Activated T-cell treated with anti-CD3 and anti-CD28 coated beads, Interleukin-2, amount 50 U/mL, for 72 hours (primary cell): ENCODE measurements at regions not wholly inside any gene's neighbourhood (a gene's known extent, or its start where the extent isn't known, plus 50 kb on each side); places are given as distances from the start of the nearest gene placed in this dataset.

Source experiments
- ATAC-seq, 2 donors: fragments of 150-1000 bp; cut with Tn5 transposase; replicated peaks in 1 of 2; 2 replicates each; pipeline ENCODE4 v1.10.0; 2021; ENCODE audit warnings: moderate library complexity in 2 of 2, mild to moderate bottlenecking in 1 of 2
- DNase-seq, 2 donors: peaks; one replicate each; pipeline ENCODE4 v3.0.0; 2021 to 2022; ENCODE audit warnings: mixed read lengths in 1 of 2
- H3K27ac Mint-ChIP-seq: one replicate; pipeline ENCODE4 v1.8.0; 2022; ENCODE audit warnings: mild to moderate bottlenecking, moderate library complexity, mixed read lengths
- H3K27me3 Mint-ChIP-seq: one replicate; pipeline ENCODE4 v1.8.0; 2022; ENCODE audit warnings: low read depth, mixed read lengths
- H3K36me3 Mint-ChIP-seq, 2 donors: one replicate each; pipeline ENCODE4 v1.8.0; 2022; ENCODE audit warnings: mixed read lengths in 2 of 2, mild to moderate bottlenecking in 1 of 2; ENCODE audit not compliant: insufficient read depth in 2 of 2
- H3K4me1 Mint-ChIP-seq: one replicate; pipeline ENCODE4 v1.8.0; 2022; ENCODE audit warnings: low read depth, mixed read lengths
- H3K4me3 Mint-ChIP-seq, 2 donors: one replicate each; pipeline ENCODE4 v1.8.0; 2022; ENCODE audit warnings: mild to moderate bottlenecking in 2 of 2, mixed read lengths in 2 of 2, moderate library complexity in 2 of 2
- H3K9me3 Mint-ChIP-seq, 2 donors: one replicate each; pipeline ENCODE4 v1.8.0; 2022; ENCODE audit warnings: mixed read lengths in 2 of 2

- no peak for DNase-seq
- no peak for ATAC-seq
- H3K4me3 Mint-ChIP-seq: no peak overlapping the region
- H3K27ac Mint-ChIP-seq: no peak overlapping the region
- H3K36me3 Mint-ChIP-seq: no peaks in the 10 kb centered on the region
- H3K9me3 Mint-ChIP-seq: peaks cover 0 to 2% of the 10 kb centered on the region in 2 donors
- no peaks in the 10 kb centered on the region for H3K4me1 Mint-ChIP-seq
- no peaks in the 10 kb centered on the region for H3K27me3 Mint-ChIP-seq
Observed at GRCh38 chr19:30293051-30293785, 79.0 kb upstream of the ZNF536 start.

- DNase-seq: no peak
- Mint-ChIP-seq H3K27ac (no peak overlapping the region), H3K27me3 (no peaks in the 10 kb centered on the region), H3K4me3 (no peak overlapping the region), H3K36me3 (no peaks in the 10 kb centered on the region), H3K9me3 (no peaks in the 10 kb centered on the region), H3K4me1 (no peaks in the 10 kb centered on the region)
- no peak for ATAC-seq
Observed at GRCh38 chr19:30297969-30298368, 74.2 kb upstream of the ZNF536 start.

- Mint-ChIP-seq H3K4me3 (no peak overlapping the region), H3K4me1 (no peaks in the 10 kb centered on the region), H3K9me3 (peaks cover 0 to 2% of the 10 kb centered on the region in 2 donors), H3K36me3 (no peaks in the 10 kb centered on the region), H3K27ac (no peak overlapping the region), H3K27me3 (no peaks in the 10 kb centered on the region)
- DNase-seq: no peak
- no peak for ATAC-seq
Observed at GRCh38 chr19:30303131-30303654, 69.0 kb upstream of the ZNF536 start.

- Mint-ChIP-seq H3K4me3 (no peak overlapping the region), H3K27me3 (no peaks in the 10 kb centered on the region), H3K36me3 (no peaks in the 10 kb centered on the region), H3K27ac (no peak overlapping the region), H3K4me1 (no peaks in the 10 kb centered on the region), H3K9me3 (peaks cover 0 to 2% of the 10 kb centered on the region in 2 donors)
- no peak for DNase-seq
- no peak for ATAC-seq
Observed at GRCh38 chr19:30304540-30304939, 67.6 kb upstream of the ZNF536 start.

GRCh38 chr19:30305346-30306060 lies 66.7 kb upstream of the ZNF536 start:
- no peaks in the 10 kb centered on the region for H3K27me3 Mint-ChIP-seq
- H3K27ac Mint-ChIP-seq: no peak overlapping the region
- no peak overlapping the region for H3K4me3 Mint-ChIP-seq
- peaks cover 0 to 2% of the 10 kb centered on the region in 2 donors for H3K9me3 Mint-ChIP-seq
- H3K4me1 Mint-ChIP-seq: no peaks in the 10 kb centered on the region
- DNase-seq (no peak), ATAC-seq (no peak)
- no peaks in the 10 kb centered on the region for H3K36me3 Mint-ChIP-seq

GRCh38 chr19:30307191-30307974 lies 64.8 kb upstream of the ZNF536 start:
- no peak overlapping the region for H3K4me3 Mint-ChIP-seq
- ATAC-seq (no peak), DNase-seq (no peak)
- H3K27me3 Mint-ChIP-seq: no peaks in the 10 kb centered on the region
- H3K4me1 Mint-ChIP-seq: no peaks in the 10 kb centered on the region
- H3K27ac Mint-ChIP-seq: no peak overlapping the region
- no peaks in the 10 kb centered on the region for H3K36me3 Mint-ChIP-seq
- peaks cover 0 to 2% of the 10 kb centered on the region in 2 donors for H3K9me3 Mint-ChIP-seq

- Mint-ChIP-seq H3K36me3 (no peaks in the 10 kb centered on the region), H3K4me1 (no peaks in the 10 kb centered on the region), H3K9me3 (peaks cover 0 to 2% of the 10 kb centered on the region in 2 donors), H3K27ac (no peak overlapping the region), H3K27me3 (no peaks in the 10 kb centered on the region), H3K4me3 (no peak overlapping the region)
- no peak for DNase-seq
- ATAC-seq: no peak
Observed at GRCh38 chr19:30309176-30309575, 63.0 kb upstream of the ZNF536 start.

GRCh38 chr19:30309905-30310601 lies 62.1 kb upstream of the ZNF536 start:
- Mint-ChIP-seq H3K9me3 (peaks cover 1 to 2% of the 10 kb centered on the region in 2 donors), H3K4me3 (no peak overlapping the region), H3K36me3 (no peaks in the 10 kb centered on the region), H3K27me3 (no peaks in the 10 kb centered on the region), H3K27ac (no peak overlapping the region), H3K4me1 (no peaks in the 10 kb centered on the region)
- DNase-seq: no peak
- ATAC-seq: no peak

- Mint-ChIP-seq H3K4me3 (no peak overlapping the region), H3K27ac (no peak overlapping the region), H3K27me3 (no peaks in the 10 kb centered on the region), H3K9me3 (peaks cover 2 to 3% of the 10 kb centered on the region in 2 donors), H3K4me1 (no peaks in the 10 kb centered on the region), H3K36me3 (no peaks in the 10 kb centered on the region)
- no peak for ATAC-seq
- no peak for DNase-seq
Observed at GRCh38 chr19:30310602-30311263, 61.5 kb upstream of the ZNF536 start.

- Mint-ChIP-seq H3K36me3 (no peaks in the 10 kb centered on the region), H3K4me3 (no peak overlapping the region), H3K4me1 (no peaks in the 10 kb centered on the region), H3K27ac (no peak overlapping the region), H3K27me3 (no peaks in the 10 kb centered on the region), H3K9me3 (peaks cover 2 to 5% of the 10 kb centered on the region in 2 donors)
- ATAC-seq (no peak), DNase-seq (no peak)
Observed at GRCh38 chr19:30311911-30312310, 60.3 kb upstream of the ZNF536 start.

- Mint-ChIP-seq H3K9me3 (peaks cover 2 to 5% of the 10 kb centered on the region in 2 donors), H3K4me1 (no peaks in the 10 kb centered on the region), H3K4me3 (no peak overlapping the region), H3K27me3 (no peaks in the 10 kb centered on the region), H3K36me3 (no peaks in the 10 kb centered on the region), H3K27ac (no peak overlapping the region)
- no peak for DNase-seq
- ATAC-seq: no peak
Observed at GRCh38 chr19:30312582-30313352, 59.4 kb upstream of the ZNF536 start.

GRCh38 chr19:30313353-30313750 lies 58.8 kb upstream of the ZNF536 start:
- DNase-seq: no peak
- Mint-ChIP-seq H3K27me3 (no peaks in the 10 kb centered on the region), H3K36me3 (no peaks in the 10 kb centered on the region), H3K9me3 (peaks cover 0 to 5% of the 10 kb centered on the region in 2 donors), H3K27ac (no peak overlapping the region), H3K4me3 (no peak overlapping the region), H3K4me1 (no peaks in the 10 kb centered on the region)
- ATAC-seq: no peak
